ENCODE measurements at regions not wholly inside any gene's neighbourhood (a gene's known extent, or its start where the extent isn't known, plus 50 kb on each side); places are given as distances from the start of the nearest gene placed in this dataset.

GRCh38 chr13:104163866-104164630 lies 1097.8 kb upstream of the SLC10A2 start:
- H3K4me3 ChIP-seq (ENCODE audit: low read length): no peak overlapping the region
- no peaks in the 10 kb centered on the region for H3K36me3 ChIP-seq (ENCODE audit: control insufficient read depth, insufficient read depth, low read length, severe bottlenecking)
- H3K4me1 ChIP-seq (ENCODE audit: control insufficient read depth, insufficient read depth, low read length): no peaks in the 10 kb centered on the region
- H3K27me3 ChIP-seq (replicated peaks; ENCODE audit: control insufficient read depth, insufficient read depth, low read length): no peaks in the 10 kb centered on the region
- no peak overlapping the region for H3K9ac ChIP-seq (ENCODE audit: low read length)
- no peak for DNase-seq (ENCODE audit: low read depth)
- no peaks in the 10 kb centered on the region for H3K9me3 ChIP-seq (ENCODE audit: control insufficient read depth, low read length)

DNA sequence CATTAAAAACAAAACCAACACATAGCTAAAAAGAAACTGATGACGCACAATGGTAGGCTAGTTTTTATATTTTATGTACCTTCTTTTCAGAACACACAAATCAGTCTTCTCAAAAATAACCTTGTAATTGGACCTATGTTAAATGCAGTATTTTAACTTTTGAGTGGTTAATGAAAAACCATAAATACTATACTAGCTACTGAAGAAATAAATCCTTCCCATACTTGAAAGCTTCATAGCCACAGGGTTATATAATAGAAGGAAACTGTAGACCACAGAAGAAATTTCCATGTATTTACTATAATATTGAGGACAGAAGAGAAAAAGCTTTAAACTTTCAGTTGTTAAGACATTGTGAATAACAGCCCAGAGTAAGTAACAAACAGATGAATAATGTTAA lies 1094.3 kb upstream of the SLC10A2 start:
- Histone ChIP-seq H3K36me3 (ENCODE audit: control insufficient read depth, insufficient read depth, low read length, severe bottlenecking) (no peaks in the 10 kb centered on the region), H3K4me3 (ENCODE audit: low read length) (no peak overlapping the region), H3K4me1 (ENCODE audit: control insufficient read depth, insufficient read depth, low read length) (no peaks in the 10 kb centered on the region), H3K27me3 (replicated peaks; ENCODE audit: control insufficient read depth, insufficient read depth, low read length) (no peaks in the 10 kb centered on the region), H3K9ac (ENCODE audit: low read length) (no peak overlapping the region), H3K9me3 (ENCODE audit: control insufficient read depth, low read length) (no peaks in the 10 kb centered on the region)
- DNase-seq (ENCODE audit: low read depth): no peak

DNA sequence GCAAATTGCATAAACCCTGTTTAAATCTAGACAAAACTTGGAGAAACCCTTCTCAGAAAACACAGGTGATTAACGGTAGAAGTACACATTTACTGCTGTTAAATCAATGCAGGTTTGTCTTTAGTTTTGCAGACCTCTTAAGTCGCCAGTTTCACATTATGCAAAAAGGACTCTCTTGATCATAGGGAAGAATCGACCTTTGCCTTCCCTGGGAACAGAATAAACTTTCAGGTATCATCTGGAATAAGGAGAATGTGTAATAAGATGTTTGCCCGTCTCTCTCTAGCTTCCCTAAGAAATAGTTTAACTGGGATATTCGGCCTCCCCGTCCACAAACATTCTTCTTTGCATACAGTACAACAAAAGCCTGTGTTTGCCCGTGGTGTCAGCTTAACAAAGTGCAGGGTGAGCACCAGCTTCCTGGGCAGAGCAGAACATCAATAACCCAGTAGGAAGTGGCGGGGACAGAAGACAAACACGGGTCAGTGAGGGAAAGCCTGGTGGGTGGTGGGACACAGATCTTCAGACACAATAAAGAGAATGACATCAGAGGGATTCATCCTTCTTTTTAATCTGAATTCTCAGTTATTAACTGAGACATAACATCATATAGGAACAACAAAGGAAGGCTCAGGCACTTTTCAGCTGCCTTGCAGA lies 1077.7 kb upstream of the SLC10A2 start:
- no peaks in the 10 kb centered on the region for H3K36me3 ChIP-seq (ENCODE audit: control insufficient read depth, insufficient read depth, low read length, severe bottlenecking)
- no peaks in the 10 kb centered on the region for H3K4me1 ChIP-seq (ENCODE audit: control insufficient read depth, insufficient read depth, low read length)
- H3K9me3 ChIP-seq (ENCODE audit: control insufficient read depth, low read length): no peaks in the 10 kb centered on the region
- no peak for DNase-seq (ENCODE audit: low read depth)
- no peak overlapping the region for H3K9ac ChIP-seq (ENCODE audit: low read length)
- H3K4me3 ChIP-seq (ENCODE audit: low read length): no peak overlapping the region
- no peaks in the 10 kb centered on the region for H3K27me3 ChIP-seq (replicated peaks; ENCODE audit: control insufficient read depth, insufficient read depth, low read length)

- Histone ChIP-seq H3K4me3 (ENCODE audit: low read length) (no peak overlapping the region), H3K9ac (ENCODE audit: low read length) (no peak overlapping the region), H3K9me3 (ENCODE audit: control insufficient read depth, low read length) (no peaks in the 10 kb centered on the region), H3K4me1 (ENCODE audit: control insufficient read depth, insufficient read depth, low read length) (no peaks in the 10 kb centered on the region), H3K36me3 (ENCODE audit: control insufficient read depth, insufficient read depth, low read length, severe bottlenecking) (no peaks in the 10 kb centered on the region), H3K27me3 (replicated peaks; ENCODE audit: control insufficient read depth, insufficient read depth, low read length) (no peaks in the 10 kb centered on the region)
- DNase-seq (ENCODE audit: low read depth): no peak
Observed at GRCh38 chr13:104140552-104140951, 1074.3 kb upstream of the SLC10A2 start.

DNA sequence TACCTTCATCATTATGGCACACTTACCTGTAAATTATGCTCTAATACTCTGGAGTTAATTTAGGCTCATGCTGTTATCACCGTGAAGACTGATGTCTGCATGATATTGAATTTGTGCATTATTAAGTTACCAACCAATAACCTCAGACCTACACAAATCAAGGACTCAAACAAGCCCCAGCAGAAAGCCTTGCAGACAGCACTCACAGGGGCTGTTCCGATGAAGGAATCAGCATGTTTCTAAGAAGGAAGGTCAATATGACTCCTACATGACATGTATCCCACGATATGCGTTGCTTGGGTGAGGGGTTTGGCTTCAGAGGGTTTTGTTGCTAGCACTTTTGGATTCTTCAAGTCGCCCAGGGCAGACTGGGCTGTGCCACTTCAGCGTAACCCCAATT lies 1071.2 kb upstream of the SLC10A2 start:
- no peak overlapping the region for H3K9ac ChIP-seq (ENCODE audit: low read length)
- H3K27me3 ChIP-seq (replicated peaks; ENCODE audit: control insufficient read depth, insufficient read depth, low read length): no peaks in the 10 kb centered on the region
- DNase-seq (ENCODE audit: low read depth): no peak
- no peak overlapping the region for H3K4me3 ChIP-seq (ENCODE audit: low read length)
- H3K4me1 ChIP-seq (ENCODE audit: control insufficient read depth, insufficient read depth, low read length): no peaks in the 10 kb centered on the region
- no peaks in the 10 kb centered on the region for H3K9me3 ChIP-seq (ENCODE audit: control insufficient read depth, low read length)
- no peaks in the 10 kb centered on the region for H3K36me3 ChIP-seq (ENCODE audit: control insufficient read depth, insufficient read depth, low read length, severe bottlenecking)

GRCh38 chr13:104132849-104133248 lies 1066.6 kb upstream of the SLC10A2 start:
- H3K27me3 ChIP-seq (replicated peaks; ENCODE audit: control insufficient read depth, insufficient read depth, low read length): no peaks in the 10 kb centered on the region
- H3K36me3 ChIP-seq (ENCODE audit: control insufficient read depth, insufficient read depth, low read length, severe bottlenecking): no peaks in the 10 kb centered on the region
- DNase-seq (ENCODE audit: low read depth): no peak
- no peaks in the 10 kb centered on the region for H3K4me1 ChIP-seq (ENCODE audit: control insufficient read depth, insufficient read depth, low read length)
- H3K4me3 ChIP-seq (ENCODE audit: low read length): no peak overlapping the region
- H3K9me3 ChIP-seq (ENCODE audit: control insufficient read depth, low read length): no peaks in the 10 kb centered on the region
- no peak overlapping the region for H3K9ac ChIP-seq (ENCODE audit: low read length)

GRCh38 chr13:104114101-104114500 lies 1047.9 kb upstream of the SLC10A2 start:
- no peaks in the 10 kb centered on the region for H3K4me1 ChIP-seq (ENCODE audit: control insufficient read depth, insufficient read depth, low read length)
- H3K9me3 ChIP-seq (ENCODE audit: control insufficient read depth, low read length): peaks cover 6% of the 10 kb centered on the region
- H3K27me3 ChIP-seq (replicated peaks; ENCODE audit: control insufficient read depth, insufficient read depth, low read length): no peaks in the 10 kb centered on the region

DNA sequence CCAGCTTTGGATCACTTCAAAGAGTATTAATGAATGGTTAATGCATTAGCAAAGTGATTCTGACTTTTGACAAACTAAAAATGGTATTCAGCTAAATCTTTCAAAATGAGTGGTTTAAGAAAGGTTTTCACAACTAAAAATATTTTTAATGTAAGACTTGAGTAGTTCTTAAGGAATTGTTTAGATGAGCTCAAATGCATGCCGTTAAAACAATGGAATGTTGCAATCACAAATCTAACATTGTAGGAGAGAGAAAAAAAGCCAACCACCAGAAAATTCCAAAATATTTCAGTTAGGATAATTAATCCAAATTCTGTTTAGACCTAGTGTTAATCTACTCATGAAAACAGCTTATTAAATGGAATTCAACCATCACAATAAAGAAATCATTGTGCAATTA lies 1044.8 kb upstream of the SLC10A2 start:
- Histone ChIP-seq H3K4me1 (ENCODE audit: control insufficient read depth, insufficient read depth, low read length) (no peaks in the 10 kb centered on the region), H3K9ac (ENCODE audit: low read length) (no peak overlapping the region), H3K9me3 (ENCODE audit: control insufficient read depth, low read length) (peaks cover 6% of the 10 kb centered on the region)

More at GRCh38 chr13:104114101-104114500, 1047.9 kb upstream of the SLC10A2 start:
- H3K9ac ChIP-seq (ENCODE audit: low read length): no peak overlapping the region
- H3K36me3 ChIP-seq (ENCODE audit: control insufficient read depth, insufficient read depth, low read length, severe bottlenecking): no peaks in the 10 kb centered on the region
- no peak overlapping the region for H3K4me3 ChIP-seq (ENCODE audit: low read length)
- peak; percentile 4 for DNase-seq (ENCODE audit: low read depth)

GRCh38 chr13:104106705-104107393 lies 1040.6 kb upstream of the SLC10A2 start:
- no peaks in the 10 kb centered on the region for H3K36me3 ChIP-seq (ENCODE audit: control insufficient read depth, insufficient read depth, low read length, severe bottlenecking)
- no peaks in the 10 kb centered on the region for H3K4me1 ChIP-seq (ENCODE audit: control insufficient read depth, insufficient read depth, low read length)
- DNase-seq (ENCODE audit: low read depth): no peak
- no peaks in the 10 kb centered on the region for H3K27me3 ChIP-seq (replicated peaks; ENCODE audit: control insufficient read depth, insufficient read depth, low read length)
- H3K9me3 ChIP-seq (ENCODE audit: control insufficient read depth, low read length): peaks cover 6% of the 10 kb centered on the region
- no peak overlapping the region for H3K9ac ChIP-seq (ENCODE audit: low read length)
- H3K4me3 ChIP-seq (ENCODE audit: low read length): no peak overlapping the region

More for the DNA sequence above, 1044.8 kb upstream of the SLC10A2 start:
- Histone ChIP-seq H3K4me3 (ENCODE audit: low read length) (no peak overlapping the region), H3K36me3 (ENCODE audit: control insufficient read depth, insufficient read depth, low read length, severe bottlenecking) (no peaks in the 10 kb centered on the region), H3K27me3 (replicated peaks; ENCODE audit: control insufficient read depth, insufficient read depth, low read length) (no peaks in the 10 kb centered on the region)
- DNase-seq (ENCODE audit: low read depth): no peak

GRCh38 chr13:104105418-104106355 lies 1039.5 kb upstream of the SLC10A2 start:
- no peaks in the 10 kb centered on the region for H3K4me1 ChIP-seq (ENCODE audit: control insufficient read depth, insufficient read depth, low read length)
- no peak overlapping the region for H3K9ac ChIP-seq (ENCODE audit: low read length)
- H3K4me3 ChIP-seq (ENCODE audit: low read length): no peak overlapping the region
- no peaks in the 10 kb centered on the region for H3K36me3 ChIP-seq (ENCODE audit: control insufficient read depth, insufficient read depth, low read length, severe bottlenecking)
- no peaks in the 10 kb centered on the region for H3K27me3 ChIP-seq (replicated peaks; ENCODE audit: control insufficient read depth, insufficient read depth, low read length)
- no peak for DNase-seq (ENCODE audit: low read depth)
- H3K9me3 ChIP-seq (ENCODE audit: control insufficient read depth, low read length): peaks cover 7% of the 10 kb centered on the region

Data from adipocyte (in vitro differentiated cells).